IMR-90 (cell line): ENCODE measurements at regions not wholly inside any gene's neighbourhood (a gene's known extent, or its start where the extent isn't known, plus 50 kb on each side); places are given as distances from the start of the nearest gene placed in this dataset.

Experiments used
- ATAC-seq: fragments of 200-7000 bp; cut with Tn5 transposase; 2 replicates; pipeline ENCODE4 v1.9.1; 2020; ENCODE audit warnings: low read depth, mild to moderate bottlenecking, moderate library complexity
- BruUV-seq: library from RNA; stranded (reverse); fragments of 400-500 nt; replicated peaks from 2 replicates; lab custom pipeline; 2021; lab: Mats Ljungman, UMichigan
- CTCF ChIA-PET: fragments of 300-600 bp; formaldehyde crosslinking; extraction: SDS; loops from one replicate; lab custom pipeline; 2021; ENCODE audit warnings: antibody characterized with exemption; lab: Yijun Ruan, JAX
- POLR2A ChIA-PET: fragments of 300-600 bp; sonication (Branson Sonifier 250); formaldehyde crosslinking; loops from one replicate; lab custom pipeline; 2022; ENCODE audit warnings: antibody characterized with exemption; ENCODE audit not compliant: unreplicated experiment; lab: Charles Lee
- DNase-seq: peaks from one replicate; pipeline ENCODE4 v3.0.0; 2013
- H2AFZ ChIP-seq: replicated peaks from 2 replicates; pipeline ENCODE3; 2013; ENCODE audit warnings: low read length, mild to moderate bottlenecking; ENCODE audit not compliant: poor library complexity
- H2AK5ac ChIP-seq: 2 replicates; pipeline ENCODE4 v1.6.1; 2013; ENCODE audit warnings: low read depth, low read length, inconsistent platforms
- H2AK9ac ChIP-seq: replicated peaks from 2 replicates; pipeline ENCODE3; 2013; ENCODE audit warnings: mild to moderate bottlenecking, low read depth, low read length, moderate library complexity; ENCODE audit not compliant: poor library complexity
- H2BK120ac ChIP-seq: 2 replicates; pipeline ENCODE4 v1.6.1; 2013; ENCODE audit warnings: low read depth, low read length, inconsistent platforms
- H2BK15ac ChIP-seq: 3 replicates; pipeline ENCODE4 v1.6.1; 2013; ENCODE audit warnings: low read depth, low read length, inconsistent platforms
- H2BK20ac ChIP-seq: 2 replicates; pipeline ENCODE4 v1.6.1; 2013; ENCODE audit warnings: low read depth, mild to moderate bottlenecking, inconsistent platforms, low read length, moderate library complexity
- H2BK5ac ChIP-seq: 2 replicates; pipeline ENCODE4 v1.6.1; 2013; ENCODE audit warnings: mild to moderate bottlenecking, low read depth, low read length, inconsistent platforms; ENCODE audit not compliant: poor library complexity, severe bottlenecking
- H3K14ac ChIP-seq: replicated peaks from 2 replicates; pipeline ENCODE4 v1.6.1; 2013; ENCODE audit warnings: low read depth, low read length, inconsistent platforms
- H3K18ac ChIP-seq: 2 replicates; pipeline ENCODE4 v1.6.1; 2013; ENCODE audit warnings: low read depth, low read length, control low read depth
- H3K23ac ChIP-seq: 2 replicates; pipeline ENCODE4 v1.6.1; 2013; ENCODE audit warnings: low read depth, low read length, inconsistent platforms
- H3K27ac ChIP-seq: 2 replicates; pipeline ENCODE4 v1.5.1; 2013; ENCODE audit warnings: mild to moderate bottlenecking, control low read depth, low read length; ENCODE audit not compliant: insufficient read depth
- H3K27me3 ChIP-seq: 2 replicates; pipeline ENCODE4 v1.6.1; 2013; ENCODE audit warnings: low read length; ENCODE audit not compliant: control insufficient read depth, insufficient read depth
- H3K36me3 ChIP-seq: 2 replicates; pipeline ENCODE4 v1.6.1; 2013; ENCODE audit warnings: low read length, mixed read lengths; ENCODE audit not compliant: control insufficient read depth, insufficient read depth
- H3K4ac ChIP-seq: 2 replicates; pipeline ENCODE4 v1.6.1; 2013; ENCODE audit warnings: low read depth, low read length, inconsistent platforms
- H3K4me1 ChIP-seq: 2 replicates; pipeline ENCODE4 v1.6.1; 2013; ENCODE audit warnings: low read length, mixed read lengths; ENCODE audit not compliant: control insufficient read depth, insufficient read depth
- H3K4me2 ChIP-seq: 2 replicates; pipeline ENCODE4 v1.6.1; 2013; ENCODE audit warnings: low read depth, mild to moderate bottlenecking, control low read depth, low read length, moderate library complexity
- H3K4me3 ChIP-seq: 2 replicates; pipeline ENCODE4 v1.5.1; 2013; ENCODE audit warnings: low read depth, mild to moderate bottlenecking, control low read depth, low read length, moderate library complexity; ENCODE audit not compliant: insufficient read depth
- H3K56ac ChIP-seq: 2 replicates; pipeline ENCODE4 v1.6.1; 2013; ENCODE audit warnings: low read length, inconsistent platforms; ENCODE audit not compliant: insufficient read depth; ENCODE audit errors: extremely low read depth
- H3K79me1 ChIP-seq, 2 experiments: 2 replicates each; pipeline ENCODE4 v1.6.1; 2013; ENCODE audit warnings: low read length in 2 of 2, inconsistent platforms in 1 of 2, low read depth in 1 of 2
- H3K9ac ChIP-seq: 2 replicates; pipeline ENCODE4 v1.6.1; 2013; ENCODE audit warnings: low read depth, low read length, control low read depth
- H3K9me1 ChIP-seq: 2 replicates; pipeline ENCODE4 v1.6.1; 2013; ENCODE audit warnings: low read length, inconsistent platforms; ENCODE audit not compliant: insufficient read depth
- H3K9me3 ChIP-seq: 2 replicates; pipeline ENCODE4 v1.6.1; 2013; ENCODE audit warnings: low read length; ENCODE audit not compliant: control insufficient read depth, insufficient read depth
- H4K20me1 ChIP-seq: 2 replicates; pipeline ENCODE4 v1.6.1; 2013; ENCODE audit warnings: low read length, inconsistent platforms; ENCODE audit not compliant: insufficient read depth
- H4K5ac ChIP-seq: 2 replicates; pipeline ENCODE4 v1.6.1; 2013; ENCODE audit warnings: mild to moderate bottlenecking, low read depth, low read length, control low read depth
- H4K8ac ChIP-seq, 2 experiments: 2 replicates each; pipeline ENCODE4 v1.6.1; 2013; ENCODE audit warnings: low read depth in 2 of 2, low read length in 2 of 2, control low read depth in 1 of 2, inconsistent platforms in 1 of 2
- H4K91ac ChIP-seq: 2 replicates; pipeline ENCODE4 v1.6.1; 2013; ENCODE audit warnings: low read depth, low read length, inconsistent platforms; ENCODE audit not compliant: insufficient read depth
- BHLHE40 ChIP-seq: fragments of 150-350 bp; IDR thresholded peaks from 2 replicates; pipeline ENCODE4 v1.6.1; 2016; ENCODE audit warnings: mild to moderate bottlenecking, low read depth, low read length
- CEBPB ChIP-seq: IDR thresholded peaks from 2 replicates; pipeline ENCODE4 v1.6.1; 2012; ENCODE audit warnings: low read depth, low read length, improper control_type of control experiment
- CHD1 ChIP-seq: IDR thresholded peaks from 2 replicates; pipeline ENCODE4 v1.6.1; 2012; ENCODE audit warnings: low read depth, low read length, improper control_type of control experiment
- FOS ChIP-seq: fragments of 150-350 bp; IDR thresholded peaks from 2 replicates; pipeline ENCODE4 v1.6.1; 2016; ENCODE audit warnings: low read depth, low read length
- MAFK ChIP-seq: IDR thresholded peaks from 2 replicates; pipeline ENCODE4 v1.6.1; 2012; ENCODE audit warnings: low read depth, low read length, improper control_type of control experiment
- MAZ ChIP-seq: IDR thresholded peaks from 2 replicates; pipeline ENCODE4 v1.6.1; 2012; ENCODE audit warnings: low read depth, mild to moderate bottlenecking, low read length, improper control_type of control experiment, moderate library complexity, borderline replicate concordance
- MXI1 ChIP-seq: IDR thresholded peaks from 2 replicates; pipeline ENCODE4 v1.6.1; 2012; ENCODE audit warnings: low read depth, mild to moderate bottlenecking, low read length, moderate library complexity, borderline replicate concordance
- NFE2L2 ChIP-seq: fragments of 150-350 bp; IDR thresholded peaks from 2 replicates; pipeline ENCODE4 v1.6.1; 2016; ENCODE audit warnings: low read depth, mild to moderate bottlenecking, low read length
- POLR2A ChIP-seq: IDR thresholded peaks from 2 replicates; pipeline ENCODE4 v1.6.1; 2012; ENCODE audit warnings: mild to moderate bottlenecking, low read depth, low read length
- RAD21 ChIP-seq: IDR thresholded peaks from 2 replicates; pipeline ENCODE4 v1.6.1; 2012; ENCODE audit warnings: low read length, improper control_type of control experiment
- RCOR1 ChIP-seq: IDR thresholded peaks from 2 replicates; pipeline ENCODE4 v1.6.1; 2012; ENCODE audit warnings: mild to moderate bottlenecking, low read length, improper control_type of control experiment; ENCODE audit not compliant: insufficient replicate concordance
- RFX5 ChIP-seq: IDR thresholded peaks from 2 replicates; pipeline ENCODE4 v1.8.0; 2012; ENCODE audit warnings: low read depth, mild to moderate bottlenecking, low read length, moderate library complexity
- SMC3 ChIP-seq: fragments of 150-350 bp; IDR thresholded peaks from 2 replicates; pipeline ENCODE4 v1.6.1; 2016; ENCODE audit warnings: low read depth, mild to moderate bottlenecking, antibody characterized with exemption, low read length, moderate library complexity
- WGBS, 2 experiments: methylation state at CpG; one replicate each; pipeline versions ENCODE4 v1.1.5 to v1.1.7; 2013; ENCODE audit warnings: missing lambda C conversion rate in 2 of 2; ENCODE audit not compliant: insufficient read length in 1 of 2; ENCODE audit errors: extremely low coverage in 2 of 2; 5-methylcytosine and 5-hydroxymethylcytosine counted together
- dilution Hi-C: fragments of 300-500 bp; cut with HindIII; formaldehyde crosslinking; loops from one replicate; pipeline ENCODE4 v1.14.3; 2018; ENCODE audit warnings: low sequenced_read_pairs; ENCODE audit not compliant: unreplicated experiment
- in situ Hi-C: fragments of 300-500 bp; cut with MboI; formaldehyde crosslinking; loops from 3 replicates; pipeline ENCODE4 v1.14.3; 2019; ENCODE audit warnings: low sequenced_read_pairs, inconsistent platforms, mixed read lengths
- intact Hi-C: fragments of 100-400 bp; cut with micrococcal nuclease; formaldehyde crosslinking; loops from 2 replicates; pipeline ENCODE4 v1.10.0; 2022
- TF ChIP-seq, protein P1 (sequence below): conservative IDR thresholded peaks from 2 replicates; pipeline ENCODE4 v1.5.1; 2012; ENCODE audit warnings: mild to moderate bottlenecking, low read depth, low read length, improper control_type of control experiment
- TF ChIP-seq, protein P2 (sequence below): fragments of 150-350 bp; IDR thresholded peaks from 2 replicates; pipeline ENCODE4 v1.6.1; 2017; ENCODE audit warnings: mild to moderate bottlenecking, antibody characterized with exemption, low read length, low read depth
- TF ChIP-seq, protein P3 (sequence below): fragments of 150-350 bp; IDR thresholded peaks from 2 replicates; pipeline ENCODE4 v1.6.1; 2016; ENCODE audit warnings: low read depth, mild to moderate bottlenecking, low read length, moderate library complexity, borderline replicate concordance

DNA sequence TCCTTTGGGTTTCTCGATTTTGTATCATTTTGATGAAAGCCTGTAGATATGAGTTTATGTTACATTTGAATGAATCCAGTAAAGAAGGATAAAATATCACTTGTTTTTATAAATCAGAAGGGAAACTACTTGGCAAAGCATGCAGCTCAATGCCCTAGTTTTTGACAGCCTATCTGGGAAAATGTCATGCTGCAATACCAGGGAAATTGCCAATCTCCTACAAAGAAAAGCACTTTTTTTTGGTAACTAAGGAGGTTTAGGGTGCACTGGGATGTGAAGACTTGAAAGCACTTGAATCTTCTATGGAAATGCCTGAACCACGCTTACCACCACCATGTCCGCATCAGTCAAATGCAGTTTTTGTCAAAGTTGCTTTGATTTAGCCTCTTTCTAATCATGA lies 446.9 kb upstream of the LRRC7 start:
- dilution Hi-C loops = no loop called here
- no peak overlapping the region for H3K9ac ChIP-seq

More for the DNA sequence above, 446.9 kb upstream of the LRRC7 start:
- Histone ChIP-seq H3K27me3 (no peaks in the 10 kb centered on the region), H2BK5ac (no peak overlapping the region), H2BK15ac (no peak overlapping the region), H4K20me1 (no peaks in the 10 kb centered on the region), H2AFZ (no peak overlapping the region), H2AK5ac (no peak overlapping the region), H3K36me3 (no peaks in the 10 kb centered on the region), H3K79me1 (no peaks in the 10 kb centered on the region), H3K14ac (no peak overlapping the region), H3K56ac (no peak overlapping the region), H3K23ac (no peak overlapping the region), H3K27ac (no peak overlapping the region), H3K4me1 (no peaks in the 10 kb centered on the region), H3K4me3 (no peak overlapping the region), H2AK9ac (no peak overlapping the region), H4K5ac (no peak overlapping the region), H3K18ac (no peak overlapping the region), H2BK120ac (no peak overlapping the region), H2BK20ac (no peak overlapping the region), H4K8ac (no peak overlapping the region), H4K91ac (no peak overlapping the region), H3K4me2 (no peak overlapping the region), H3K9me3 (peaks cover 2% of the 10 kb centered on the region; the same call in 1 of the 2 replicates), H3K4ac (no peak overlapping the region), H3K9me1 (no peaks in the 10 kb centered on the region)
- TF ChIP-seq, protein P1, sequence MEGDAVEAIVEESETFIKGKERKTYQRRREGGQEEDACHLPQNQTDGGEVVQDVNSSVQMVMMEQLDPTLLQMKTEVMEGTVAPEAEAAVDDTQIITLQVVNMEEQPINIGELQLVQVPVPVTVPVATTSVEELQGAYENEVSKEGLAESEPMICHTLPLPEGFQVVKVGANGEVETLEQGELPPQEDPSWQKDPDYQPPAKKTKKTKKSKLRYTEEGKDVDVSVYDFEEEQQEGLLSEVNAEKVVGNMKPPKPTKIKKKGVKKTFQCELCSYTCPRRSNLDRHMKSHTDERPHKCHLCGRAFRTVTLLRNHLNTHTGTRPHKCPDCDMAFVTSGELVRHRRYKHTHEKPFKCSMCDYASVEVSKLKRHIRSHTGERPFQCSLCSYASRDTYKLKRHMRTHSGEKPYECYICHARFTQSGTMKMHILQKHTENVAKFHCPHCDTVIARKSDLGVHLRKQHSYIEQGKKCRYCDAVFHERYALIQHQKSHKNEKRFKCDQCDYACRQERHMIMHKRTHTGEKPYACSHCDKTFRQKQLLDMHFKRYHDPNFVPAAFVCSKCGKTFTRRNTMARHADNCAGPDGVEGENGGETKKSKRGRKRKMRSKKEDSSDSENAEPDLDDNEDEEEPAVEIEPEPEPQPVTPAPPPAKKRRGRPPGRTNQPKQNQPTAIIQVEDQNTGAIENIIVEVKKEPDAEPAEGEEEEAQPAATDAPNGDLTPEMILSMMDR = no peak
- no peak for TF ChIP-seq MXI1
- no peak for TF ChIP-seq CHD1
- no peak for TF ChIP-seq RAD21
- TF ChIP-seq BHLHE40 = no peak
- TF ChIP-seq POLR2A = no peak
- no peak for TF ChIP-seq MAZ
- no peak for TF ChIP-seq RCOR1
- TF ChIP-seq, protein P2, sequence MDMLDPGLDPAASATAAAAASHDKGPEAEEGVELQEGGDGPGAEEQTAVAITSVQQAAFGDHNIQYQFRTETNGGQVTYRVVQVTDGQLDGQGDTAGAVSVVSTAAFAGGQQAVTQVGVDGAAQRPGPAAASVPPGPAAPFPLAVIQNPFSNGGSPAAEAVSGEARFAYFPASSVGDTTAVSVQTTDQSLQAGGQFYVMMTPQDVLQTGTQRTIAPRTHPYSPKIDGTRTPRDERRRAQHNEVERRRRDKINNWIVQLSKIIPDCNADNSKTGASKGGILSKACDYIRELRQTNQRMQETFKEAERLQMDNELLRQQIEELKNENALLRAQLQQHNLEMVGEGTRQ = no peak
- no peak for TF ChIP-seq NFE2L2
- no peak for TF ChIP-seq MAFK
- no peak for TF ChIP-seq FOS
- TF ChIP-seq, protein P3, sequence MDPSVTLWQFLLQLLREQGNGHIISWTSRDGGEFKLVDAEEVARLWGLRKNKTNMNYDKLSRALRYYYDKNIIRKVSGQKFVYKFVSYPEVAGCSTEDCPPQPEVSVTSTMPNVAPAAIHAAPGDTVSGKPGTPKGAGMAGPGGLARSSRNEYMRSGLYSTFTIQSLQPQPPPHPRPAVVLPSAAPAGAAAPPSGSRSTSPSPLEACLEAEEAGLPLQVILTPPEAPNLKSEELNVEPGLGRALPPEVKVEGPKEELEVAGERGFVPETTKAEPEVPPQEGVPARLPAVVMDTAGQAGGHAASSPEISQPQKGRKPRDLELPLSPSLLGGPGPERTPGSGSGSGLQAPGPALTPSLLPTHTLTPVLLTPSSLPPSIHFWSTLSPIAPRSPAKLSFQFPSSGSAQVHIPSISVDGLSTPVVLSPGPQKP = no peak
- TF ChIP-seq CEBPB = no peak
- no peak for TF ChIP-seq RFX5
- no peak for TF ChIP-seq SMC3
- no CpG with 5 or more reads among the region's 3 CpGs for WGBS, 2 experiments
- in situ Hi-C loops (no loop called here), intact Hi-C loops (no loop called here)
- no peak for ATAC-seq
- CTCF ChIA-PET = no interaction called here
- BruUV-seq = no TSS peak
- no peak for DNase-seq
- POLR2A ChIA-PET = no interaction called here
